ENCODE measurements at regions not wholly inside any gene's neighbourhood (a gene's known extent, or its start where the extent isn't known, plus 50 kb on each side); places are given as distances from the start of the nearest gene placed in this dataset.

GRCh38 chr6:56793938-56794337 is 151.2 kb upstream of the DST start:
- no peak for TF ChIP-seq EZH2 (IDR thresholded peaks at IDR 0.05; ENCODE audit: borderline replicate concordance, low read length)
- no peak for TF ChIP-seq CTCF (IDR thresholded peaks at IDR 0.05; ENCODE audit: low read length)

Data from OCI-LY1 (cell line).